ENCODE measurements at regions not wholly inside any gene's neighbourhood (a gene's known extent, or its start where the extent isn't known, plus 50 kb on each side); places are given as distances from the start of the nearest gene placed in this dataset.

DNA sequence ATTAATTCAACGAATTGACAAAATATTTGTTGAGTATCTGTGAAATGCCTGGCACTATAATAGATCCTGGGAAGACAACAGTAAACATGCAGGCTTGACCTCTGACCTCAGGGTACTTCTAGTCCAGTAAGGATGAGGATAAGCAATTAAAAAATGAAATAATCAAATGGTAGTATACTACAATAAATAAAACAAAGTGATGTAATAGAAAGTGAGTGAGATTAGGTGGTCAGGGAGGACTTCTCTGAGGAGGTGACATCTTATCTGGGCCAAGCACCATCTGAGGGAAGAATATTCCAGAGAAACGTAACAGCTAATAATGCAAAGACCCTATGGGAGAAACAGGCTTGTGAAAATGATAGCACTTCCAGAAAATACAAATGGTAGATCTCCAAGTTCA is 50.1 kb upstream of the RHOBTB1 start:
- DNase-seq (ENCODE audit: low spot score), result no peak
- peaks cover 5% of the 10 kb centered on the region; the same call in 1 of the 2 replicates for H3K4me1 Mint-ChIP-seq
- H3K27me3 Mint-ChIP-seq (ENCODE audit: low read depth), result no peaks in the 10 kb centered on the region
- POLR2A ChIA-PET, result no interaction called here
- peaks cover 3% of the 10 kb centered on the region; the same call in 1 of the 2 replicates for H3K36me3 Mint-ChIP-seq
- no peak for ATAC-seq
- H3K27ac Mint-ChIP-seq, result no peak overlapping the region
- H3K4me3 Mint-ChIP-seq, result no peak overlapping the region
- CTCF ChIA-PET, result no interaction called here
- peaks cover 14% of the 10 kb centered on the region for H3K9me3 Mint-ChIP-seq
- TF ChIP-seq NFE2L1 (CRISPR knock-in tag; IDR thresholded peaks at IDR 0.05) (no peak), SP1 (CRISPR knock-in tag; conservative IDR thresholded peaks at IDR 0.05) (no peak), FOXP1 (CRISPR knock-in tag; IDR thresholded peaks at IDR 0.05; ENCODE audit: borderline replicate concordance) (no peak), RELA (CRISPR knock-in tag; IDR thresholded peaks at IDR 0.05; ENCODE audit: borderline replicate concordance) (no peak), HMGA2 (CRISPR knock-in tag; IDR thresholded peaks at IDR 0.05) (no peak), IRF2 (CRISPR knock-in tag; IDR thresholded peaks at IDR 0.05; ENCODE audit: borderline replicate concordance, low read depth) (no peak), NR1H2 (CRISPR knock-in tag; IDR thresholded peaks at IDR 0.05) (no peak), TEAD4 (CRISPR knock-in tag; IDR thresholded peaks at IDR 0.05) (no peak), ZBTB21 (CRISPR knock-in tag; IDR thresholded peaks at IDR 0.05; ENCODE audit: borderline replicate concordance) (no peak)
- TF ChIP-seq, protein P1, sequence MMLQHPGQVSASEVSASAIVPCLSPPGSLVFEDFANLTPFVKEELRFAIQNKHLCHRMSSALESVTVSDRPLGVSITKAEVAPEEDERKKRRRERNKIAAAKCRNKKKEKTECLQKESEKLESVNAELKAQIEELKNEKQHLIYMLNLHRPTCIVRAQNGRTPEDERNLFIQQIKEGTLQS (CRISPR knock-in tag; conservative IDR thresholded peaks at IDR 0.05), result no peak
- TF ChIP-seq, protein P2, sequence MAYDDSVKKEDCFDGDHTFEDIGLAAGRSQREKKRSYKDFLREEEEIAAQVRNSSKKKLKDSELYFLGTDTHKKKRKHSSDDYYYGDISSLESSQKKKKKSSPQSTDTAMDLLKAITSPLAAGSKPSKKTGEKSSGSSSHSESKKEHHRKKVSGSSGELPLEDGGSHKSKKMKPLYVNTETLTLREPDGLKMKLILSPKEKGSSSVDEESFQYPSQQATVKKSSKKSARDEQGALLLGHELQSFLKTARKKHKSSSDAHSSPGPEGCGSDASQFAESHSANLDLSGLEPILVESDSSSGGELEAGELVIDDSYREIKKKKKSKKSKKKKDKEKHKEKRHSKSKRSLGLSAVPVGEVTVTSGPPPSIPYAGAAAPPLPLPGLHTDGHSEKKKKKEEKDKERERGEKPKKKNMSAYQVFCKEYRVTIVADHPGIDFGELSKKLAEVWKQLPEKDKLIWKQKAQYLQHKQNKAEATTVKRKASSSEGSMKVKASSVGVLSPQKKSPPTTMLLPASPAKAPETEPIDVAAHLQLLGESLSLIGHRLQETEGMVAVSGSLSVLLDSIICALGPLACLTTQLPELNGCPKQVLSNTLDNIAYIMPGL (CRISPR knock-in tag; IDR thresholded peaks at IDR 0.05), result no peak
- TF ChIP-seq, protein P3, sequence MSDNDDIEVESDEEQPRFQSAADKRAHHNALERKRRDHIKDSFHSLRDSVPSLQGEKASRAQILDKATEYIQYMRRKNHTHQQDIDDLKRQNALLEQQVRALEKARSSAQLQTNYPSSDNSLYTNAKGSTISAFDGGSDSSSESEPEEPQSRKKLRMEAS (CRISPR knock-in tag; IDR thresholded peaks at IDR 0.05), result no peak
